SJCRH30 (cell line): ENCODE measurements at regions not wholly inside any gene's neighbourhood (a gene's known extent, or its start where the extent isn't known, plus 50 kb on each side); places are given as distances from the start of the nearest gene placed in this dataset.

Experiments
- DNase-seq, 2 experiments: peaks; one replicate each; pipeline ENCODE4 v3.0.0-alpha.2; 2015 to 2020
- H3K27ac ChIP-seq: fragments of 250-450 bp; sonication (Bioruptor Pico); 2 replicates; pipeline ENCODE4 v1.5.1; 2020; ENCODE audit warnings: mild to moderate bottlenecking, moderate library complexity
- H3K27me3 ChIP-seq: fragments of 250-450 bp; sonication (Bioruptor Pico); 2 replicates; pipeline ENCODE4 v1.5.1; 2020; ENCODE audit warnings: mild to moderate bottlenecking, moderate library complexity
- H3K36me3 ChIP-seq: fragments of 250-450 bp; sonication (Bioruptor Pico); 2 replicates; pipeline ENCODE4 v1.5.1; 2020; ENCODE audit warnings: mild to moderate bottlenecking, moderate library complexity
- H3K4me1 ChIP-seq: fragments of 250-450 bp; sonication (Bioruptor Pico); 2 replicates; pipeline ENCODE4 v1.5.1; 2020; ENCODE audit warnings: mild to moderate bottlenecking, moderate library complexity
- H3K4me3 ChIP-seq: fragments of 250-450 bp; sonication (Bioruptor Pico); 2 replicates; pipeline ENCODE4 v1.5.1; 2020; ENCODE audit warnings: mild to moderate bottlenecking, moderate library complexity
- H3K9me3 ChIP-seq: fragments of 250-450 bp; sonication (Bioruptor Pico); replicated peaks from 2 replicates; pipeline ENCODE4 v1.5.1; 2020; ENCODE audit warnings: mild to moderate bottlenecking, moderate library complexity

DNA sequence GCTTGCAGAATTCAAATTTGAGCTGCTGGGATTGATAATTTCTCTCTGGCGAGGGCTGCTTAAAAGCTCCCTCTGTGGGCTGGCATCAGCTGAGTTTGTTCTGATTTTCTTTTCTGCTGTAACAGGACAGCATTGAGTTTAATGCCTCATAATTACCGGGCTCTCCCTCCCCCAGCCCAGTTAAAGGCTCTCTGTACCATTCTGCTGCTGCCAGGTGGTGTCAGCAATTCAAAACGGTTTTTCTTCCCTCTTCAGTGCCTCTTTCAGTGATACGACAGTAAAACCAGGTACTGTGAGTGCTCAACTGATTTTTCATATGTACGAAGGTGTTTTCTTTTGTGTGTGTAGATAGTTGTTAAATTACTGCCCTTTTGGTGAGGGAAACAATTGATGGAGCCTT lies 509.3 kb upstream of the CTNND2 start:
- no peaks in the 10 kb centered on the region for H3K36me3 ChIP-seq
- no peak for DNase-seq
- H3K4me3 ChIP-seq, result no peak overlapping the region
- H3K9me3 ChIP-seq, result no peaks in the 10 kb centered on the region
- H3K4me1 ChIP-seq, result no peaks in the 10 kb centered on the region
- H3K27me3 ChIP-seq, result no peaks in the 10 kb centered on the region
- H3K27ac ChIP-seq, result no peak overlapping the region

DNA sequence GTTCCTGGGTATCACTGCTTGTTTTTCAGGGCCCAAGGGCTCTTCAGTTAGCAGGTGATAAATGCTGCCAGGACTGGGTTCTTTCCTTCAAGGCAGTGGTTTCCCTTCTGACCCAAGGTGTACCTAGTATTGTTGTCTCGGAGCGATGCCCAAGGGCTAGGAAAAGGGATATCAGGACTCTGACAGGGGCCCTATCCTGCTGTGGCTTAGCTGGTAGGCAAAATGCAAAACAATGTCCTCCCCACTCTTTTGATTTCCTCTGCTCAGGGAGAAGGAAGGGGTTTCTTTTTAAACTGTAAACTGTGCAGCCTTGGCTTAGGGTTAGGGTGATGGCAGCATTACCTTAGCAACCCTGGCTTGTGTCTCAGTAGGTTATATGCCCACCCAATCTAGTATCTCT lies 508.8 kb upstream of the CTNND2 start:
- no peak for DNase-seq
- Histone ChIP-seq H3K27me3 (no peaks in the 10 kb centered on the region), H3K9me3 (no peaks in the 10 kb centered on the region), H3K4me3 (no peak overlapping the region), H3K36me3 (no peaks in the 10 kb centered on the region), H3K4me1 (no peaks in the 10 kb centered on the region), H3K27ac (no peak overlapping the region)

DNA sequence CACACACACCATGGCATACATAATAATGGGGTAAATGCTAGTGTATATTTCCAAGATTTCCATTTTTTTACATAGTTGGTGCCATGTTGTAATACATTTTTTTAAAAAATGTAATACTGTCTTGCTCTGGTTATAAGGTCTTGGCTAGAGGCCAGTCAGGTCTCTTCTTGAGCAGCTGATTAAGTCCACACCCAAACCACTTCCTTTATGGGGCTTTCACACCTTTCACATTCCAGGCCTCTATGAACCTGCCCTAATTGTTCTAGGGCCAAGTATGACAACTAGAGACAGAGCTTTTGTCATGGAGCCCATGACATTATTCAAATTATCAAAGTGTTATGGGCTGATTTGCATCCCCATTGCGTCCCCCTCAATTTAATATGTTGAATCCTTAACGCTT lies 495.6 kb upstream of the CTNND2 start:
- no peak for DNase-seq
- Histone ChIP-seq H3K27ac (no peak overlapping the region), H3K4me3 (no peak overlapping the region), H3K4me1 (no peaks in the 10 kb centered on the region), H3K9me3 (no peaks in the 10 kb centered on the region), H3K27me3 (no peaks in the 10 kb centered on the region), H3K36me3 (no peaks in the 10 kb centered on the region)

DNA sequence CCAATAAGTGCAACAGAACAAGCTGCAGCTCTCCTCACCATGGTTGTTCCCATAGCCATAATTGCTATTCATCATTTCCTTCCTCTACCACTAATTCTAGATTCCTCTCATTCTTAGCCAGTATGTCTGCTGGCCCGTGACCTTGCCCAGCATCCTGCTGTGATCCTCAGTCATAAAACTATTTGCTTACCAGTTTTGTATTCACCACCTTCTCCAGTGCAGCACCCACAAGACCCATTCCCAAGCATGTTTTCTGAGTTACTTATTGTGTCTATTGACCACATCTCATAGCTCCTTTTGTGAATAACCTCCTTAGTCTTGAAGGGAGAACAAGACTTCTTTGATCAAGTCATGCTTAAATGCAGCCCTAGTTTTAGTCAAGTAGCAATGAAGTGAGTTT lies 488.0 kb upstream of the CTNND2 start:
- DNase-seq, result no peak

DNA sequence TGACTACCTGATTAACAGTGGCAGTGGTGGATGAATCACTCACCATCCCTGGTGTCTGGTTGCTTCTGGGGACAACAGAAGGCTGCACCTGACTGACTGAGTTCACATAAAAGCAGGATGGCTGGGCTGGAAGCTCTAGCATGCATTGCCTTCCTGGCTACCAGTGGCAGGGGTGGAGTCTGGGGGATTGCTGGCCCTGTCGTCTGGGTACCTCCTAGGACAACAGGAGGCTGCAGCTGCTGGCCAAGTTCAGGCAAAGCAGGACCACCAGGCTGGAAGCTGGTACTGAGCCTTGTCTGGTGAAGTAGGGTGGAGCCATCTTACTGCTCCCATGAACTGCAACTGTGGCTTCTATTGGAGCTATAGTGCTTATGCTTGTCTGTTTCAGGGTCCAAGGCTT lies 480.8 kb upstream of the CTNND2 start:
- H3K27ac ChIP-seq, result no peak overlapping the region
- no peak for DNase-seq
- H3K4me3 ChIP-seq, result no peak overlapping the region

More for the DNA sequence above, 488.0 kb upstream of the CTNND2 start:
- no peaks in the 10 kb centered on the region for H3K27me3 ChIP-seq
- no peak overlapping the region for H3K4me3 ChIP-seq
- no peaks in the 10 kb centered on the region for H3K36me3 ChIP-seq
- no peaks in the 10 kb centered on the region for H3K9me3 ChIP-seq
- no peak overlapping the region for H3K27ac ChIP-seq
- H3K4me1 ChIP-seq, result no peaks in the 10 kb centered on the region

DNA sequence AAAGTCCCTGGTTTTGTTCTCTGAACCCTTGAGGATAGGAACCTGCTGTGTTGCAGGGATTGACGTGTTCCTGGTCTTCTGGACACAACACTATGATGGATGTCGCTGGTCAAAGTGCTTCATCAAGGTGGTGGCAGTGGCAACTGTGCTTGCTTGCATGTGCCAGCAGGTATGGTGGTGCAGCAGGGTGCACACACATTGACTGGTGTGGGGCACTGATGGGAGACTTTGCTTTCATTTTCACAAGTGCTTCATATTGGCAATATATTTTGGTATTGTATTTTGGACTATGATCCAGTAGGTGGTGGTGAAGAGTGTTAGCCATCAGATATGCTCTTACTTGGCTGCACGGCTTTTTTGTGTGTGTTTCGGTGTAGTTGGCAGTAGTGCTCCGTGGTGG lies 479.8 kb upstream of the CTNND2 start:
- no peak for DNase-seq
- Histone ChIP-seq H3K9me3 (no peaks in the 10 kb centered on the region), H3K27me3 (no peaks in the 10 kb centered on the region), H3K27ac (no peak overlapping the region), H3K4me3 (no peak overlapping the region), H3K36me3 (no peaks in the 10 kb centered on the region), H3K4me1 (no peaks in the 10 kb centered on the region)

More for the DNA sequence above, 480.8 kb upstream of the CTNND2 start:
- Histone ChIP-seq H3K36me3 (no peaks in the 10 kb centered on the region), H3K27me3 (no peaks in the 10 kb centered on the region), H3K9me3 (no peaks in the 10 kb centered on the region), H3K4me1 (no peaks in the 10 kb centered on the region)

DNA sequence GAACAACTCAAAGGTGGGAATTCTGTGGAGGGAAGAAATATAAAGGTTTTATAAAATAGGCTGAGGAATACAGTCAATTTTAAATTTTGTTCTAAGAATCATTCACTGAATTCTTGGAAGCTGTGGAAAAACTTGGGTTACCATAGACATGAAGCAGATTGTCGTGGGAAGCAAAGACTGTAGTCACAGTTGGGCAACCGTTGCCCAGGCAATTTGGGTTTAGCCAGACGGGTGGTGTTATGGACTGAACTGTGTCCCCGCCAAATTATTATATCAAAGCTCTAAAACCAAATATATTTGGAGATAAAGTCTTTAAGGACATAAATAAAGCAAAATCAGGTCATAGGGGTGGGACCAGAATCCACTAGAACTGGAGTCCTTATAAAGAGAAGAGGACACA lies 463.7 kb upstream of the CTNND2 start:
- H3K36me3 ChIP-seq, result no peaks in the 10 kb centered on the region
- no peak for DNase-seq
- no peak overlapping the region for H3K4me3 ChIP-seq
- H3K27me3 ChIP-seq, result no peaks in the 10 kb centered on the region
- H3K27ac ChIP-seq, result no peak overlapping the region
- no peaks in the 10 kb centered on the region for H3K9me3 ChIP-seq
- H3K4me1 ChIP-seq, result no peaks in the 10 kb centered on the region

- DNase-seq, result no peak
- Histone ChIP-seq H3K27ac (no peak overlapping the region), H3K27me3 (no peaks in the 10 kb centered on the region), H3K4me1 (no peaks in the 10 kb centered on the region), H3K36me3 (no peaks in the 10 kb centered on the region), H3K9me3 (no peaks in the 10 kb centered on the region), H3K4me3 (no peak overlapping the region)
These were observed 456.0 kb upstream of the CTNND2 start for GRCh38 chr5:12360218-12360617.

DNA sequence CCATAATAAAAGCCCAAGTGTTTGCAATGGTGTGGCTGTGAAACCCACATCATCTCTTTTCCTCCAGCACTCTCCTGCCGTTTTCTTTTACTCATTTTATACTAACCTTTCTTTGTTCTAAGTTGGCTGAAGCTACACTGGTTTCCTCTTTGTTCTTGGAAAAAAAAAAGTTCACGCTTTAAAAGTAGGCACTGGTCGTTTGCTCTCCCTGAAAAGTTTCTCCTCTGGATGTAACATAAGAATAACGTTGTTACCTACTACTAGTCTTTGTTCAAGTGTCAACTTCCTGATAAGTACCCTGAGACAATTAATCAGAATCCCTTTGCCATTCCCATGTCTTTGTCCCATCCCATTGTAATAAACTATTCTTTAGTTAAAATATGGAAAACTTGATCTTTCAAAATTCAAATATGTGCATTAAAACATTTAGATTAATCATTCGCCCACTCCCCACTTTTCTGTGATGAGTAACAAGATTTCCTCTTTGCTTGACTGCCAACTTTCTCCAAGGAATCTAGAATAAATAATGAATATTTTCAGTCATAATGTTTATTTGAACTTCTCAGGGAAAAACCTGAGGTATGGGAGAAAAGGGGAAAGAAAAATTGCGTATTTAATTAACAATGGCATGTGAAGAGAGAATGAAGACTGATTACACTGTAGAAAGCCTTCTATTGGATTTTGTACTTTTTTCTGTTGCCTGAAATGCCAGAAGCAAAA lies 454.3 kb upstream of the CTNND2 start:
- no peaks in the 10 kb centered on the region for H3K27me3 ChIP-seq
- H3K27ac ChIP-seq, result no peak overlapping the region
- no peaks in the 10 kb centered on the region for H3K9me3 ChIP-seq
- H3K4me1 ChIP-seq, result peaks cover 4% of the 10 kb centered on the region
- no peak for DNase-seq
- no peaks in the 10 kb centered on the region for H3K36me3 ChIP-seq
- H3K4me3 ChIP-seq, result no peak overlapping the region

DNA sequence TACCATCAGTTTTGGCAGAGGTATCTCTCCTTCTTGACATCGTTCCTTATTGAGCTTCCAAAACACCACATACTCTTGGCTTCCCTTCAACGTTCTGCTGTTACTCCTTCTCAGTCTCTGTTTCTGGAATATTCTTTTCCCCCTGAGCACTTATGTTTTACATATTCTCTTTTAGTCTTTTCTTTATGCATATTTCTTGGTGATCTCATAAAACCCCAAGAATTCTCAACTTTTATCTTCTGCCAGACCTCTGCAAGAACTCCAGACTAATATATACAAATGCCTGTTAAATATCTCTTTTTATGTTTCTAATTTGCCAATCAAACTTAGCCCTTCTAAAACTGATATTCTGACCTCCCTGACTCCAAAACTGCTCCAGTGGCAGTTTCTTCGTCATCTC lies 453.4 kb upstream of the CTNND2 start:
- Histone ChIP-seq H3K36me3 (no peaks in the 10 kb centered on the region), H3K4me1 (peaks cover 4% of the 10 kb centered on the region), H3K27ac (no peak overlapping the region), H3K9me3 (no peaks in the 10 kb centered on the region), H3K4me3 (no peak overlapping the region), H3K27me3 (no peaks in the 10 kb centered on the region)
- DNase-seq, result no peak

- H3K27ac ChIP-seq, result peak overlapping the region; percentile 74
- H3K36me3 ChIP-seq, result no peaks in the 10 kb centered on the region
- DNase-seq, result peak; percentile 66 to 84
- peaks cover 4% of the 10 kb centered on the region for H3K4me1 ChIP-seq
- no peaks in the 10 kb centered on the region for H3K27me3 ChIP-seq
- H3K4me3 ChIP-seq, result peak overlapping the region; percentile 48
- no peaks in the 10 kb centered on the region for H3K9me3 ChIP-seq
These were observed 450.4 kb upstream of the CTNND2 start for GRCh38 chr5:12354686-12355085.

DNA sequence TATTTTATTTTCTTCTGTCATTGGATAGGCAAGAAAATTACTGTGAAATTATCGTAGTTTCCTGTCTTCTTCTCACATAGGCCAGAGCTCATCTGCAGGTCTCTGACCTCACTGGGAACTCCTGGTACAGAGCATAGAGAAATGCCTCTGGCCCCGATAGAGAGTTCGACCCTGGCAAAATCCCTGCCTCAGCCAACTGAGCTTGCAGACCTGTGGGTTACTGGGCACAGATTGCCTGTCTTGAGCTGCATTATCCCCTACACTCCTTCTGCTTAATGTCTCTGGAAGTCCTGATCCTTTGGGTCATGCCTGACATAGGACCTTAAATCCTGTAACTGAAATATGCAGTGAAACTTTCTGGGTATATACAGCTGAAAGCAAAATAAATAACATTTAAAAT lies 439.3 kb upstream of the CTNND2 start:
- no peaks in the 10 kb centered on the region for H3K9me3 ChIP-seq
- DNase-seq, result no peak
- H3K27me3 ChIP-seq, result no peaks in the 10 kb centered on the region
- no peak overlapping the region for H3K4me3 ChIP-seq
- no peaks in the 10 kb centered on the region for H3K36me3 ChIP-seq
- H3K27ac ChIP-seq, result no peak overlapping the region
- no peaks in the 10 kb centered on the region for H3K4me1 ChIP-seq

- no peak for DNase-seq
- no peak overlapping the region for H3K27ac ChIP-seq
- H3K9me3 ChIP-seq, result no peaks in the 10 kb centered on the region
- H3K4me1 ChIP-seq, result no peaks in the 10 kb centered on the region
- no peaks in the 10 kb centered on the region for H3K27me3 ChIP-seq
- no peaks in the 10 kb centered on the region for H3K36me3 ChIP-seq
- no peak overlapping the region for H3K4me3 ChIP-seq
These were observed 431.7 kb upstream of the CTNND2 start for GRCh38 chr5:12335938-12336337.

DNA sequence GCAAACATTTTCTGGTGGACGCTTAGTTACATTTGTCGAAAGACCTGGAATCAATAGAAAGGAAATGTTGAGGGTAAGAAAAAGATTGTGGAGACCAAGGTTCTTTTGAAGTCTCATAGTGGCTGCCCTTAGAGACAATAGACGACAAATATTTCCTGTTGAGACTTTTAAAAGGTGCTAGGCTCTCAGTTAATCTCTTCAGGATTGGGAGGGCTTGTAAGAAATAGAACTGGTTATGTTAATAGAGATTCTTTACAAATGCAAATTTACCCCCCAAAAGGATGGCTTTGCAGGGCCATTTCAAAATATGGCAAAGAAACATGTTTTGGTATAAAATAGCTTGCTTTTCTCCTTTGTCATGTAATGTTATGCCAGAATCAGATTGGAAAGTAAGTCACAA lies 428.2 kb upstream of the CTNND2 start:
- Histone ChIP-seq H3K27ac (no peak overlapping the region), H3K27me3 (no peaks in the 10 kb centered on the region), H3K4me3 (no peak overlapping the region)

DNA sequence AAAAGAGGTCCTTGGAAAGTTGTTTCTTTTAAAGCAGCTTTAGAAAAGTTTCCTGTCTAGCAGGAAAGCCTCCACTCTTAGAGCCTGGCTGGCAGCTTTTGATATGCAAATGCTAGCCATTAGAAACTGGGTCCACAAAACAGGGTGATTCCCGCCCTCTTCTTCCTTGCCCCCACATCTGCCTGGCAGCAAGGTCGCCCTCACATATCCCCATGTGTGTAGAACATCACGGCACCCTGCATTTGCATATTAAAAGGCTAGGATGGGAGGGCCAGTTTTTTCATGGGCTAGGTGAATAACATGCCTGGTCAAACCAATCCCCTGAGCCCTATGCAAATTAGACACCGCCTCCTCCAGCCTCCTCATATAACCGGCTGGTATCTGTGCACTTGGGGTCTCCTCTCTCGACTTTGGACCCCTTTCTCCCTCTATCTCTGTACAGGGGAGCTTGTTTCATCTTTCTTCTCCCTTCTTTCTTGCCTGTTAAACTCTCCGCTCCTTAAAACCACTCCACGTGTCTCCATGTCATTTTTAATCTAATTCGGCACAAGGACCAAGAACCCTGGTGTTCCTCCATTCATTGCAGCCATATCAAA lies 426.8 kb upstream of the CTNND2 start:
- Histone ChIP-seq H3K27ac (no peak overlapping the region), H3K4me3 (no peak overlapping the region), H3K36me3 (no peaks in the 10 kb centered on the region), H3K9me3 (no peaks in the 10 kb centered on the region), H3K27me3 (no peaks in the 10 kb centered on the region), H3K4me1 (no peaks in the 10 kb centered on the region)
- no peak for DNase-seq

More for the DNA sequence above, 428.2 kb upstream of the CTNND2 start:
- no peaks in the 10 kb centered on the region for H3K36me3 ChIP-seq
- no peaks in the 10 kb centered on the region for H3K9me3 ChIP-seq
- H3K4me1 ChIP-seq, result no peaks in the 10 kb centered on the region
- DNase-seq, result no peak

- H3K9me3 ChIP-seq, result no peaks in the 10 kb centered on the region
These were observed 426.1 kb upstream of the CTNND2 start for GRCh38 chr5:12330381-12330780.

More at GRCh38 chr5:12330381-12330780, 426.1 kb upstream of the CTNND2 start:
- Histone ChIP-seq H3K27ac (no peak overlapping the region), H3K4me3 (no peak overlapping the region), H3K36me3 (no peaks in the 10 kb centered on the region), H3K27me3 (no peaks in the 10 kb centered on the region), H3K4me1 (no peaks in the 10 kb centered on the region)
- DNase-seq, result no peak
